ENCODE measurements at regions not wholly inside any gene's neighbourhood (a gene's known extent, or its start where the extent isn't known, plus 50 kb on each side); places are given as distances from the start of the nearest gene placed in this dataset.
"Not testable (repeated sequence)": the region's sequence is repeated elsewhere in the genome, so short reads cannot be mapped to it uniquely, and the experiment has no call there.

DNA sequence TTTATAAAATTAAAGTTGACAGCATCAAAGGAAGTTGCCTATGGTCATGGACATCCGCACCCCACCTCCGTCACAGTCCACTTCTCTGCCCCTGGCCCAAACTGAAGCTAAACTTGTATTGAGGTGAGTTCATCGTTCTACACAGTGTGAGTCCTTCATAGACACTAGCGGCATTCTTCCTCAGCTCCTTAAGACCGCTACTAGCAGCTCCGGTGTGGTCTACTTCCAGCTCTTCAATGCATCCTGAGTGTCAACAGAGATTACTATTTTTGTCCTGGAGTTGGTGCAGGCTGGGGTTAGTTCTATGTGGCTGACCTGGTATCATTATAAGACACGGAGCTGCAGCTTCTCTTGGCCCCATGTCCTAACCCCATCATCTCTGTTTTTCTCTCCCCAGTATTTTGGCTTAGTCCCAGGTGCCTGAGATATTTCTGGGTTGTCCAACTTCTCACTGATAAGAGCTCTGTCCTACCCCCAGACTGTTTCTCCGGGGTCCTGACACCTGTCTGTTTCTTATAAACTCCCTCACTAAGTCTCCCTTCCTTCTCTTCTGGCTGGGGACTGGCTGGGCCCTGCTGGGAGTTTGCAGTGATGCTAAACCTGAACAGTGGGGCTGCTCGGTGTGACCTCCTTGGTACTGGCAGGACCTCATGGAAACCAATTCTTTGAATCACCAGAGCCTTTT, 169.2 kb upstream of the ATP10A start:
- no peak for DNase-seq (ENCODE audit: low read depth)
- no peak for TF ChIP-seq CTCF (conservative IDR thresholded peaks at IDR 0.05; ENCODE audit: low read depth, low read length)
- H3K4me3 ChIP-seq (ENCODE audit: low read depth, low read length), result no peak overlapping the region

- DNase-seq (ENCODE audit: low read depth); H3K4me3 ChIP-seq (ENCODE audit: low read depth, low read length): not testable (repeated sequence)
Measured at GRCh38 chr15:26029586-26029985, 166.5 kb upstream of the ATP10A start.

DNA sequence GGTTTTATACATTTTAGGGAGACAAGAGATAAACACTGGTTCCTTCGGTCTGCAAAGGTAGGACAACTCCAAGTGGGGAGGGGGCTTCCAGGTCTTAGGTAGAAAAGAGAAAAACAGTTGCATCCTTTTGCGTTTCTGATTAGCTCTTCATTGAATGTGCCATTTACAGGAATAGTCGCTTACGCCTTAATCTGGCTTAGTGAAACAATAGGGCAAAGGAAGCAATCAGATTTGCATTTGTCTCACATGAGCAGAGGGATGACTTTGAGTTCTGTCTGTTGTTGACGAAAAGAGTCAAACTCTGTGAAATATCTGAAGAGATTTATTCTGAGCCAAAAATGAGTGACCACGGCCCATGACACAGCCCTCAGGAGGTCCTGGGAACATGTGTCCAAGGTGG, 166.0 kb upstream of the ATP10A start:
- no peak for DNase-seq (ENCODE audit: low read depth)
- TF ChIP-seq CTCF (conservative IDR thresholded peaks at IDR 0.05; ENCODE audit: low read depth, low read length), result no peak
- no peak overlapping the region for H3K4me3 ChIP-seq (ENCODE audit: low read depth, low read length)

DNA sequence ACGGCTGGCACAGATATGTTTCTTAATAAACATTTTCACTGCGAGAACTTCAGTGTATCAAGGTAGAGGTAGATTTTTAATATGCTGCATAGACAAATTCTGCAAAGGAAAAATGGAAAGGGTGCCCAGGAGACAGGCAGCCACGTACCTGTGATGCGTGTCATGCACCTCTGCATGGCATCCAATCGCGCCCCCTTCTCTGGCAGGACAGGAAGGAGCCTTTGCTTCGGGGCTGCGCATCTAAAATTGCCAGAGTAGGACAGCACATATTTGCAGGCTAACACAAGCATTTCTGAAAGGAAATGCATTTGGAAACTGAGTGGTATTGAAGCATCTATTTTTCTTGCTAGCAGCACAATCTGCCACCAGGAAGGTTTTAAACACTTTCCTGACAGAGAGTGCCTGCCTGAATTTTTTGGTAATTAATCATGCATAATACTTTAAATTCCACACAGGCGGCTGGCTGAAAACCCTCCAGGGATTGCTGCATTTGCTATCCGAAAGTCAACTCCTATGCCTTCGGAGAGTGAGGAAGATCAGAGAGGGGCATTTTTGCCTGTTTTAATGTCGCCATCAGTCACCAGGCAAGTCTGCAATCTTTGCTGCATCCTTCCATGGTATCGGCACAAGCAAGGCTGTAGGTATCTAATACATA, 165.1 kb upstream of the ATP10A start:
- DNase-seq (ENCODE audit: low read depth), result no peak
- no peak for TF ChIP-seq CTCF (conservative IDR thresholded peaks at IDR 0.05; ENCODE audit: low read depth, low read length)
- no peak overlapping the region for H3K4me3 ChIP-seq (ENCODE audit: low read depth, low read length)

- not testable (repeated sequence) for H3K4me3 ChIP-seq (ENCODE audit: low read depth, low read length); DNase-seq (ENCODE audit: low read depth)
Measured at GRCh38 chr15:26026671-26027070, 163.5 kb upstream of the ATP10A start.

DNA sequence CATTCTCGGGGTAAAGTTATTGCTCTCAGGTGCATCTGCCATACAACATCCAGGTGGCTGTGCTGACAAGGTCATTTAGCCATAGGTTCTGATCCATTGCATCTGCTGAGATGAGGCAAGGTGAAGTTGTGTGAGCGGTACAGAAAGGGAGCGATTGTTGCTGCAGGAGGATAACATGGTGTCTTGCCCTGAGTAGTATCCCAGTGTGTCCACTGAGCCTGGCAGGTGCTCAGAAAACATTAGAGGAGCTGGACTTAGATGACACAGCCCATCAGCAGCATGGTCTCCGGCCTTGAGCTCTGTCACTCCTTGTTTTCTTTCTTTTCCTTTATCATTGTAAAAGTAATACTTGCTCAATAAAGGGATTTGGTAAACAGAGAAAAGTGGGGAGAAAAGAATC, 161.1 kb upstream of the ATP10A start:
- DNase-seq (ENCODE audit: low read depth), result no peak
- H3K4me3 ChIP-seq (ENCODE audit: low read depth, low read length), result no peak overlapping the region
- no peak for TF ChIP-seq CTCF (conservative IDR thresholded peaks at IDR 0.05; ENCODE audit: low read depth, low read length)

GRCh38 chr15:26023691-26024090, 160.6 kb upstream of the ATP10A start:
- DNase-seq (ENCODE audit: low read depth), result no peak

More at GRCh38 chr15:26023691-26024090, 160.6 kb upstream of the ATP10A start:
- TF ChIP-seq CTCF (conservative IDR thresholded peaks at IDR 0.05; ENCODE audit: low read depth, low read length), result no peak
- no peak overlapping the region for H3K4me3 ChIP-seq (ENCODE audit: low read depth, low read length)

Measured in epithelial cell of proximal tubule (primary cell).